ENCODE measurements at regions not wholly inside any gene's neighbourhood (a gene's known extent, or its start where the extent isn't known, plus 50 kb on each side); places are given as distances from the start of the nearest gene placed in this dataset.

- Histone ChIP-seq H3K27ac (no peak overlapping the region), H3K27me3 (no peaks in the 10 kb centered on the region), H3K4me3 (no peak overlapping the region), H3K36me3 (no peaks in the 10 kb centered on the region), H3K4me1 (no peaks in the 10 kb centered on the region), H3K9me3 (no peaks in the 10 kb centered on the region)
- TF ChIP-seq CTCF (IDR thresholded peaks at IDR 0.05) = no peak
- DNase-seq = no peak
- no peak for ATAC-seq
- intact Hi-C loops (cut with DNase I) = no loop called here
Observed at GRCh38 chr4:170423137-170423536, 333.4 kb upstream of the AADAT start.

GRCh38 chr4:170420255-170420693 is 330.5 kb upstream of the AADAT start:
- TF ChIP-seq CTCF (IDR thresholded peaks at IDR 0.05) = no peak
- Histone ChIP-seq H3K27me3 (no peaks in the 10 kb centered on the region), H3K4me3 (no peak overlapping the region), H3K4me1 (no peaks in the 10 kb centered on the region), H3K9me3 (no peaks in the 10 kb centered on the region), H3K36me3 (no peaks in the 10 kb centered on the region), H3K27ac (no peak overlapping the region)
- DNase-seq (no peak), ATAC-seq (no peak)
- intact Hi-C loops (cut with DNase I) = no loop called here

GRCh38 chr4:170414961-170415360 is 325.2 kb upstream of the AADAT start:
- no peak for TF ChIP-seq CTCF (IDR thresholded peaks at IDR 0.05)
- DNase-seq (no peak), ATAC-seq (no peak)
- no peak overlapping the region for H3K27ac ChIP-seq
- no peaks in the 10 kb centered on the region for H3K4me1 ChIP-seq
- H3K36me3 ChIP-seq = no peaks in the 10 kb centered on the region
- intact Hi-C loops (cut with DNase I) = no loop called here
- no peaks in the 10 kb centered on the region for H3K9me3 ChIP-seq
- no peaks in the 10 kb centered on the region for H3K27me3 ChIP-seq
- H3K4me3 ChIP-seq = no peak overlapping the region

GRCh38 chr4:170414360-170414759 is 324.6 kb upstream of the AADAT start:
- Histone ChIP-seq H3K27ac (no peak overlapping the region), H3K27me3 (no peaks in the 10 kb centered on the region), H3K36me3 (no peaks in the 10 kb centered on the region), H3K4me3 (no peak overlapping the region), H3K9me3 (no peaks in the 10 kb centered on the region), H3K4me1 (no peaks in the 10 kb centered on the region)
- intact Hi-C loops (cut with DNase I) = no loop called here
- ATAC-seq (no peak), DNase-seq (no peak)
- TF ChIP-seq CTCF (IDR thresholded peaks at IDR 0.05) = no peak

GRCh38 chr4:170413951-170414350 is 324.2 kb upstream of the AADAT start:
- Histone ChIP-seq H3K4me3 (no peak overlapping the region), H3K9me3 (no peaks in the 10 kb centered on the region), H3K36me3 (no peaks in the 10 kb centered on the region), H3K4me1 (no peaks in the 10 kb centered on the region), H3K27ac (no peak overlapping the region), H3K27me3 (no peaks in the 10 kb centered on the region)
- intact Hi-C loops (cut with DNase I) = no loop called here
- no peak for TF ChIP-seq CTCF (IDR thresholded peaks at IDR 0.05)
- DNase-seq (no peak), ATAC-seq (no peak)

GRCh38 chr4:170400361-170400760 is 310.6 kb upstream of the AADAT start:
- intact Hi-C loops (cut with DNase I) = no loop called here
- H3K27ac ChIP-seq = no peak overlapping the region
- H3K27me3 ChIP-seq = no peaks in the 10 kb centered on the region
- H3K4me3 ChIP-seq = no peak overlapping the region
- TF ChIP-seq CTCF (IDR thresholded peaks at IDR 0.05) = no peak
- DNase-seq (no peak), ATAC-seq (no peak)
- H3K4me1 ChIP-seq = no peaks in the 10 kb centered on the region
- no peaks in the 10 kb centered on the region for H3K36me3 ChIP-seq
- H3K9me3 ChIP-seq = no peaks in the 10 kb centered on the region
